ENCODE measurements at regions not wholly inside any gene's neighbourhood (a gene's known extent, or its start where the extent isn't known, plus 50 kb on each side); places are given as distances from the start of the nearest gene placed in this dataset.

DNA sequence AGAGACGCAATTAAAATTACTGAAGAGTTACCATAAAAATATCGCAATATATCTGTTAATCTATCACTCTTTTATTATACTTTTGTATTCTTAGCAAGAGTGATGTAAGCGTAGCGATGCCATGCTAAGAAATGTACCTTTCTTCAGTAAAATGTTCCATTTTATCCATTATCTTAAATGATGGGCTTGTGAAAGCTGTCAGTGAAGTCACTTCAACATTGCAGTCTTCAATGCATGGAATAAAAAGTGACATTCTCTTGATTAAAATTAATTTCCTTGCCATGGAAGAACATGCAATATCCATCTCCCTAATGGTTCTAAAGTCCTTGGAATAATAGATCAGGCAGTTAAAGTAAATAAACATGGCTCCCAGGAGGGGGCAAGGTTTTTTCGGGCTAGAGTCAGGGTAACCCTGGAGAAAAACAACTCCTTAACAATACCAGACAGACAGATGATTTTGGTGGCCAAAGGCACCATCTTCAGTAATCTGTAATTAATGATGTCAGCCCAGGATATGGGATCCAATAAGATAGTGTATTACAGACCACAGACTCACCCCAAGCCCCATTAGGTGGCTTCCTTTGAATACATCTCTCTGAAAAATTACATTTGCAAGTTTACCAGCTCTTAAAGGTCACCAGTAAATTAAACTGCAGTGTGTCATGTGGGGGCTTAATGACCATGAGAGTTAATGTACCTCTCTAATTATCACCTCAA lies 677.1 kb downstream of the DTWD2 start:
- Mint-ChIP-seq H3K4me3 (no peak overlapping the region), H3K9me3 (peaks cover 3% of the 10 kb centered on the region), H3K27ac (ENCODE audit: unreplicated experiment) (no peak overlapping the region), H3K27me3 (ENCODE audit: low read depth) (no peaks in the 10 kb centered on the region), H3K36me3 (ENCODE audit: low read depth) (no peaks in the 10 kb centered on the region), H3K4me1 (peaks cover 21% of the 10 kb centered on the region)
- no peak for DNase-seq (ENCODE audit: low read depth, low spot score)
- TF ChIP-seq, protein P1, sequence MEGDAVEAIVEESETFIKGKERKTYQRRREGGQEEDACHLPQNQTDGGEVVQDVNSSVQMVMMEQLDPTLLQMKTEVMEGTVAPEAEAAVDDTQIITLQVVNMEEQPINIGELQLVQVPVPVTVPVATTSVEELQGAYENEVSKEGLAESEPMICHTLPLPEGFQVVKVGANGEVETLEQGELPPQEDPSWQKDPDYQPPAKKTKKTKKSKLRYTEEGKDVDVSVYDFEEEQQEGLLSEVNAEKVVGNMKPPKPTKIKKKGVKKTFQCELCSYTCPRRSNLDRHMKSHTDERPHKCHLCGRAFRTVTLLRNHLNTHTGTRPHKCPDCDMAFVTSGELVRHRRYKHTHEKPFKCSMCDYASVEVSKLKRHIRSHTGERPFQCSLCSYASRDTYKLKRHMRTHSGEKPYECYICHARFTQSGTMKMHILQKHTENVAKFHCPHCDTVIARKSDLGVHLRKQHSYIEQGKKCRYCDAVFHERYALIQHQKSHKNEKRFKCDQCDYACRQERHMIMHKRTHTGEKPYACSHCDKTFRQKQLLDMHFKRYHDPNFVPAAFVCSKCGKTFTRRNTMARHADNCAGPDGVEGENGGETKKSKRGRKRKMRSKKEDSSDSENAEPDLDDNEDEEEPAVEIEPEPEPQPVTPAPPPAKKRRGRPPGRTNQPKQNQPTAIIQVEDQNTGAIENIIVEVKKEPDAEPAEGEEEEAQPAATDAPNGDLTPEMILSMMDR (conservative IDR thresholded peaks at IDR 0.05) = no peak

DNA sequence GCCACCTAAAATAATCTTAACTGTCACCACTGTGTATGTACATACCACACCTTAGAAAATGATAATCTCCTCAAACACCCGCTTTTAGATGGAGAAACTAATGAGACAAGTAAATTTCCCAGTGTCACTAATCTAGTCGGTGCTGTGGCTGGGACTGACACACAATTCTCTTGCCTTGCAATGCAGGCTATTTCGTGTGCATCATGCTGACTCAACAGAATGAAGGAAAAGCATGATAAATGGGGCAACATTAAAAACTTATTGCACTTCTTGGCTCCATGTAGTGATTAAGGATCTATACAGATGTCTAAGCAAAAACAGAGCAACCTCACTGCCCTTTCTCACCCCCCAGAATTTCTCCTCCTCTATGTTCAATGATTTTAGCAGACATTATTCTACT lies 677.9 kb downstream of the DTWD2 start:
- TF ChIP-seq, protein P1 (conservative IDR thresholded peaks at IDR 0.05) = no peak
- Mint-ChIP-seq H3K4me3 (no peak overlapping the region), H3K27ac (ENCODE audit: unreplicated experiment) (no peak overlapping the region), H3K36me3 (ENCODE audit: low read depth) (no peaks in the 10 kb centered on the region), H3K4me1 (peaks cover 21% of the 10 kb centered on the region), H3K9me3 (peaks cover 3% of the 10 kb centered on the region), H3K27me3 (ENCODE audit: low read depth) (no peaks in the 10 kb centered on the region)
- no peak for DNase-seq (ENCODE audit: low read depth, low spot score)

DNA sequence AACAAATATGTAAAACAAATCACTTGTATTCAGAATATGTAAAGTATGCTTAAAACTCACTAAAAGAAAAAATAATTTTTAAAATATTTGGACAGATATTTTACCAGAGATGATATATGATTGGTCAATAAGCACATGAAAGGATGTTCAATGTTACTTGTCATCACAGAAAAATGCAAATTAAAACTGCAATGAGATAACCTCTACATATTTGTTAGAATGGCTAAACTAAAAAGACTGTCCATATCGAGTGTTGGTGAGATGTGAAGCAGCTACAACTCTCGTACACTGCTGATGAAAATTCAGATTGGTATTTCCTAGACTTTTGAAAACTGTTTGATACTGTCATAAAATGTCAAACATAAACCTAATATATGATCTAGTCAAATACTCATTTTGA lies 685.1 kb downstream of the DTWD2 start:
- H3K27me3 Mint-ChIP-seq (ENCODE audit: low read depth) = no peaks in the 10 kb centered on the region
- no peaks in the 10 kb centered on the region for H3K4me1 Mint-ChIP-seq
- no peaks in the 10 kb centered on the region for H3K36me3 Mint-ChIP-seq (ENCODE audit: low read depth)
- H3K27ac Mint-ChIP-seq (ENCODE audit: unreplicated experiment) = no peak overlapping the region
- no peak for DNase-seq (ENCODE audit: low read depth, low spot score)
- TF ChIP-seq, protein P1 (conservative IDR thresholded peaks at IDR 0.05) = no peak
- H3K9me3 Mint-ChIP-seq = peaks cover 3% of the 10 kb centered on the region
- no peak overlapping the region for H3K4me3 Mint-ChIP-seq

DNA sequence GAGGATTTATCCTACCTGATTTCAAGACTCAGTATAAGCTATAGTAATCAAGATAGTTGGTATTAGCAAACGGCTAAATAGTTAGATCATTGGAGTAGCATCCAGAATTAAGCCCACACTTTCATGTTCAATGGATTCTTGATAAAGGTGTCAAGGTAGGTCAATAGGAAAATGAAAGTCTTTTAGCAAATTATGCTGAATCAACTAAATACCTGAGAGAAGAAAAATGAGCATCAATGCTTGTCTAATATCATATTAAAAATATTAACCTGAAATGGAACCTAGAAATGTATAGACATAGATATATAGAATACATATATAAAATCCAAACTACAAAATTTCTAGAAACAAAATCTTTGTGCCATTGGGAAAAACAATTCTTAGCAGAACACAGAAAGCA lies 685.6 kb downstream of the DTWD2 start:
- TF ChIP-seq, protein P1 (conservative IDR thresholded peaks at IDR 0.05) = no peak
- no peak for DNase-seq (ENCODE audit: low read depth, low spot score)
- H3K4me3 Mint-ChIP-seq = no peak overlapping the region
- no peaks in the 10 kb centered on the region for H3K4me1 Mint-ChIP-seq
- no peaks in the 10 kb centered on the region for H3K27me3 Mint-ChIP-seq (ENCODE audit: low read depth)
- no peak overlapping the region for H3K27ac Mint-ChIP-seq (ENCODE audit: unreplicated experiment)
- no peaks in the 10 kb centered on the region for H3K9me3 Mint-ChIP-seq
- no peaks in the 10 kb centered on the region for H3K36me3 Mint-ChIP-seq (ENCODE audit: low read depth)

DNA sequence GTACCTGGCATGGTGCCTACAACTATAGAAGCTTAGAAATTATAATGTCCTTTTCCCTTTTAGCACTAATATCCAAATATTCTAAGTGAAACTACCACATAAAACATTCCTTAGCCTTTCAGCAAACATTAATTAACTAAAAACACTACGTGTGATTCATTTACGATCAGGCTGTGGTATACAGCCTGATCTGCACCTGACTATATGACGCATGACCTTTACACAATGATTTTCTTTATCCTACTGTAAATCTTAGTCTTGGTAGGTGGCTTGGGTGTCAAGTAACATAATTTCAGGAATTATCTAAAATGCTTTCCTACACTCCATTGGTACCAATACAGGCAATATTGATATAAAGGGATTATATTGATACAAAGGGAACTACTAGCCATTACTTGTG lies 686.7 kb downstream of the DTWD2 start:
- no peak overlapping the region for H3K27ac Mint-ChIP-seq (ENCODE audit: unreplicated experiment)
- H3K9me3 Mint-ChIP-seq = no peaks in the 10 kb centered on the region
- H3K4me1 Mint-ChIP-seq = no peaks in the 10 kb centered on the region
- TF ChIP-seq, protein P1 (conservative IDR thresholded peaks at IDR 0.05) = no peak
- H3K27me3 Mint-ChIP-seq (ENCODE audit: low read depth) = no peaks in the 10 kb centered on the region
- DNase-seq (ENCODE audit: low read depth, low spot score) = no peak
- no peaks in the 10 kb centered on the region for H3K36me3 Mint-ChIP-seq (ENCODE audit: low read depth)
- no peak overlapping the region for H3K4me3 Mint-ChIP-seq

Data from neural crest cell (in vitro differentiated cells).